Hepatic stellate cell (primary cell): ENCODE measurements at regions not wholly inside any gene's neighbourhood (a gene's known extent, or its start where the extent isn't known, plus 50 kb on each side); places are given as distances from the start of the nearest gene placed in this dataset.
"Not testable (repeated sequence)": the region's sequence is repeated elsewhere in the genome, so short reads cannot be mapped to it uniquely, and the experiment has no call there.

Experiments used
- DNase-seq: peaks from one replicate; pipeline ENCODE4 v3.0.0; 2011; ENCODE audit warnings: low spot score

DNA sequence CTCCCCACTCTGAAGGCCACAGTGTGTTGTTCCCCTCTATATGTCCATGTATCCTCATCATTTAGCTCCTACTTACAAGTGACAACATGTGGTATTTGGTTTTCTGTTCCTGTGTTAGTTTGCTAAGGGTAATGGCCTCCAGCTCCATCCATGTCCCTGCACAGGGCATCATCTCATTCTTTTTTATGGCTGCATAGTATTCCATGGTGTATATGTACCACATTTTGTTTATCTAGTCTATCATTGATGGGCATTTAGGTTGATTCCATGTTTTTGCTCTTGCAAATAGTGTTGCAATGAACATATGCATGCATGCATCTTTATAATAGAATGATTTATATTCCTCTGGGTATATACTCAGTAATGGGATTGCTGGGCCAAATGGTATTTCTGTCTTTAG, 135.8 kb upstream of the ELL2 start:
- DNase-seq, result not testable (repeated sequence)

DNA sequence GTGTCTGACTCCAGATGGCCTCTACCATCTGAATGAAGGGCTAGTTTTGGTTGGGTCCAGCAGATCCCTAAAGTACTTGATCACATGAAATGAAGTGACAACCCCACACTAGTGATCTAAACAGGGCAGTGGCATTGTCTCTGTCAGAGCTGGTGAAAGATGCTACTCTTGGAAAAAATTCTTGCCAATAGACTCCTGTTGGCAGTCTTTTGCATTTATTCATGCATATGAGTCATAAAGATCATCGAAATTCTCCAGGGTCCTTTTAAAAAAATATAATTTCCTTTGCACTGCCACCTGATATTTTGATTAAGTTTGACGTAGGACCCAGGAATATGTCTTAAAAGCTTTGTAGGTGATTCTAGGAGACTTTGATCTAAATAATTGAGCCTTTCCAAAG, 135.1 kb upstream of the ELL2 start:
- DNase-seq, result no peak

DNA sequence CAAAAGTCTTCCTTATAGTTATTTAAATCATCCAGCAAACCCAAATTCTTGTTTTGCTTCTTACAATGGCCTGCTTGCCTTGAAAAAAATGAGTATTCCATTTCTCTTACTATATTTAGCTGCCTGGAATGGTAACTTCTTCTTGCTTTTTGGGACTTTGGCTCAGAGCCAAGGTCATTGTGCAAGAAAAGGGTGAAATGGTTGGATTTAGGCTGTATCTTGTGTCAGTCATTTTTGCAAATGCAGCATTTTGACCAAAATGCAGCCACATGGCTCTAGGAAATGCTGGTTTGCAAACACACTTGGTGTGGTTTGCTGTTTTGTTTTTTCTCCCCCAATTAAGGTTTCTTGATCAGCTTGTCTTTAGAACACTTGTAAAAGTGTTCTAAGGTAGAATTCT, 133.3 kb upstream of the ELL2 start:
- no peak for DNase-seq

DNA sequence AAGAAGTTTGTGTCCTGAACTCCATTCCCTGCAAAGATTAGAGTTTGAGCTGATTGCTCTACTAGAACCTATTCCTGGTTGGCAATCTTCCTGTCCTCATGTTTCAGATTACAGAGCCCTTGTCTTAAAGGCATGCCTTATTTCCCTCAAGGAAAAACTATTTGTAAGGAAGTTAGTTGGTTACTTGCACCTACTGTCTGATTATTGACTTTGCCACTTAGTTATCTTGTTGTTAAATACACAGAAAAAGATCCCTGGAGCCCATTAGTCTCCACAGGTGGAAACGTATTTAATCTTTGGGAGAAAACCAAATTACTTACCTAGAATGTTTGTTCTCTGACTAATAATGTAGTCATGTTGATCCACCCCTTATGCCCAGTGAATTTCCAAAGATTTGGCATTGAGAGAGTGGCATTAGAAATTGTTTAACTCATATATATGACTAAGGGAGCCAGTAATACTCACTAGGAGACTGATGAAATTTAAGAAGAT, 132.3 kb upstream of the ELL2 start:
- DNase-seq, result no peak

DNA sequence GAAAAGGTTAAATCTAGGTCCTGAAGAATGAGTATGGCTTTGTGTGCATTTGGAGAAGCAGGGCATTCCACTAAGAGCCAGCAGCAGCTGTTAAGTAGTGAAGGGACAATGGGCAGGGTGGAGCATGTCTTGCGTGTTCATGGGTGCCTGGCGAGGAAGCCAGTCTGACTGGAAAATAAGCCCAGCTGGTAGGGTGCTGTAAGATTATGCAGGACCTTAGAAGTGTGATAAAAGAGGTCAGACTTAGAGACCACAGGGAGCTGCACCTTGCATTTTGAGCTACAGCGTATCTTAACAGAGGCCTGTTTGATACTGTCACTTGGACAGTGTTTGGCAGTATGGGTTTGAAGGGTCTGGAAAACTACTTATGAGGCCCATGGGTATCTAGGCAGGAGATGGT, 131.7 kb upstream of the ELL2 start:
- DNase-seq, result no peak

DNA sequence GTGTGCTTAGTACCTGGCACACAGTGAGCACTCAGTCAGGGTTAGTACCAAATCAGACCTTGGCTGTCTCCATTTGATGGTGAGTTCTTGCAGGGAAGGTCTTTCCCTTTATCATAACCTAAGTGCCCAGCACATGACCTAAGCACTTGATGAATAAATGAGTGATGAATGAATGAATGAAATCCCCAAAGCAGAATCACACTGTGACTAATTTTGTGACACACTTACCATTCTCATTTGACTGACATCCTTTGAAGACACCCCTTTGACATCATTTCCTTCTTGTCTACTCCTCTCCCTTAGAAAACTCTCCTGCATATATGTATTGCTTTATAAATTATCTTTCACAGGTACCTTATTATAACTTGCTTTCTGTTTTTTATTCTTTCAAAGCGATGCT, 130.2 kb upstream of the ELL2 start:
- DNase-seq, result no peak

DNA sequence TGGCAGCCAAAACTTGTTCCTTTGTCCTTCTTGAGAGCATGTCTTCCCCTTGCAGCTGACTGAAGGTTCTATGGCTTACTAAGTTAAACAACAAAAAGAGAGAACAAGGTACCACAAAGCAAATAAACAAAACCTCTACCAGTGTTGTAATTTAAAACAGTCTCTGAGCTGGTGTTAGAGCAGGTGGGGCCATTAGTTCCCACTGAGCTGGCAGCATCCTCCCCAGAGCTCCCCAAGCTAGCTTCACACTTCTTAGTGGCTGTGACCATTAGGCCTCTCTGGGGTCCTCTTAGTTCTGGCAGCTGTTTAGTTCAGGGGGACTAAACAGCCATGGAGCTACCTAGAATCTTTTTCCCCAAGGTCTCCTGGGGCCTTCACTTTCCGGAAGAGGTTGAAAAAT, 128.6 kb upstream of the ELL2 start:
- no peak for DNase-seq

DNA sequence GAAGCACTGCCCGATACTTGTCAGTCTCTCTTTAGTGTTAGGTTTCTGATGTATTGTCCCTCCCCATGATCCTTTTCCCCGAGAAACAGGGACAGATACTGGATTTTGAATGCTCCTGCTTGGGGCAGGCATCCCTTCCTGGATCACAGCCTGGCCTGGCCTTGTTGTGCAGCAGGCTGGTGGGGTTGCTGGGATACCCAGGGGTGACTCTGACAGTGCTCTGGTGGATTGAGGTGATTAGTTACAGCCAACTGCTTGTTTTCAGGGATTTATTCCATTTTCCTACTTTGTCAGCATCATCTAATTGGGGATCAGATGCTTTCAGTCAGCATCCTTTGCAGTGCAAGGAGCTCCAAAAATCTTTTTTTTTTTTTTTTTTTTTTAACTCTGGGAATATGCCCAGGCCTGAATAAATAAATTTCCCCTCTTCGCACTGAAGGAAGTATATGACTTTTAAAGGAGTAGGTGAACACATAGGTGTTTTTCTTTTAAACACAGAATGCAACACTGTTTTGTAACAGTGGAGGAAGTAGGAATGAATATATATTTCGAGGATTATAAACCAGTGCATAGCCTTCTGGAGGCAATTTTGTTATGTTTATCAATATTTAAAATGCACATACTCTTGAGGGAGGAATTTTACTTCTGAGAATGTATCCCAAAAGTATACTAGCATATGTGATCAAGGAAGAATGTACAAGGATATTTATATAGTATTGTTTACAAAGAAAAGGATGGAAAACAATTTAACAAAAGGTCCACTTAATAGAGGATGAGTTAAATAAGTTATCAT, 127.3 kb upstream of the ELL2 start:
- no peak for DNase-seq

DNA sequence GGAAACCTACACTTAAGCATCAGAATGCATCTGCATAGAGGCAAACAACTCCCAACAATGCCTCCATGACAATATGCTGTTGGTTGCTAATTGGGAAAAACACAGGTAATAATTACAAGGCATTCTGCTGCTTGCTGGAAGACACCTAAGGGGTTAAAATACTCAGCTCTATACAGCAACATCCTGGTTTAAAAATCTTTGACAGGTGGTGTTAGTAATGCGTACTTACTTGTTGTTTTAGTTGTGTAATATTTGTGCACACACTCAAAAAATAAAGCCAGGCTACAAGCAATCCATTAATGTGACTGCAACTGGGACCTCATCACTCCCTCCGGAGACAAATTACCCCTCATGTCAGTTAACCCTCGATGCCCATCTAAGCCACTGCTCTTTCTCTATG, 126.3 kb upstream of the ELL2 start:
- DNase-seq, result no peak

DNA sequence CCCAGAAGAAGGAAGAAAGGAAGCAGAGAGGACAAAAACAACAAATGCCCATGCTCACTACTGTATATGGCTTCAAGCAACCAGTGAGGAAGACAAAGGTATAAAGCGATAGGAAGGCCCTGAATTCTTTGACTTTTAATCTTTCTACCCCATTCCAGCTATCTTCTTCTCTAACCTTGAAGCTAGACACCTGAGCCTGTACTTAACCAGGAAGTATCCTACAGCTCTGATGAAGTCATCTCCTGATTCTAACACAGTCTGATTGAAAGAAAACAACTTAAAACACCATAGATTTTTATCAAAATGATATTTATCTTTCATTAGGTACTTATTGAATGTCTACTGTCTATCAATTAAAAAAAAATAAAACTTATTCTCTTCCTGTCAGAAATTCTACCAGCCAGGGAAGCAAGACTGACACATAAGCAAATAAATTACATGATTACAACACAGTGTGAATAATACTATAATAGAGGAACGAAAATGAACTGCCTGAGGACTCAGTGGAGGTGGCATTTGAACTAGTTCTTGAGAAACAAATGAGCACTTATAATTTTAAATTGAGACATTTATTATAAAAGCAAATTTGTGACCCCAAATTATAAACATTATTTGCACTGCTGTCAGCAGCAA, 123.3 kb upstream of the ELL2 start:
- DNase-seq, result no peak

DNA sequence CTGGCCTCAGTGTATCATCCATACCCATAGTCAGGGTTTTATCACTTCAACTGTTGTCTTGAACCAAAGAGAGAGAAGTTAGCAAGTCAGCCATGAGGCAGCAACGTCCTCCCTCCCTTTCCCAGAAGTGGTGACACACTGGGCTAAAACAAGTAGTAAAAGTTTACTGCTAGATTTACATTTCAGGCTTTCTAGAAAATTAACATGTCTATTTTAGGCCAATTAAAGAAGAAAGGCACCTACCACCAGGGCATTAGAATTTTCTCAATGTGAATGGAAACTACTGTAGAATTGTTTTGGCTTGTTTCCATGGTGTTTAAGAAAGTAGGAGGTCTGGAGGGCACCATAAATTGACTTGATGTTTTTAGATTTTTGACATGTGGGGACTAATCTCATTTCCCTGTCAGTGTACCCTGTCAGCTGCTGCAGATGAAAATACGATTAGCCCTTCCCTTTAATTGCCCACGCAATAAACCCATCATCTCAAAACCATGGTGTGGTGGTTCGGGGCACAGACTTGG, 121.8 kb upstream of the ELL2 start:
- no peak for DNase-seq

DNA sequence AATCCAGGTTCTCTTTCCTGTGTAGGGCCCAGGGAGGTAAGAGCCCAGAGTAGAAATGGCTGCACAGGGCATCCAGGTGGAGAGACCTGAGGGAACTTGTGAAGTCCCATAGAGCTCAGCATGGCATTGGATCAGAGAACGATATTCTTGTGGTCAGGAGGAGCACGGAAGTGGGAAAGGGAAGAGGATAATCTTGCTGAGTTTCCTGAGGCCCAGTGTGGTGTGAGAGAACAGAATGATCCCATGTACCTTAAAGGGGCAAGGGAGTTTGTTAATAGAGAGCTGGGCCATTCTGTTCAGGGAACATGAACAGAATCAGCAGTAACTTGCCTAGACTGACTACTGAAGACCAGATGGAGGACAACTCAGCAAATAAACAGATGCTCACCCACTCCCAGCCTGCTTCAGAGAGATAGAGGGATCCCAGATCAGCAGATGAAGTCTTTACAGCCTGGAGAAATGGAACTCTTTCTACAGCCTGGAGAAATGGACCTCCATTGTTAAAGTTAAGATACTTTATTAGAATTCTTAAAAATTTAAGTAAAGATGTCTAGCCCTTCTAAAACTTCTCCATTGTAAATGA, 119.7 kb upstream of the ELL2 start:
- no peak for DNase-seq

DNA sequence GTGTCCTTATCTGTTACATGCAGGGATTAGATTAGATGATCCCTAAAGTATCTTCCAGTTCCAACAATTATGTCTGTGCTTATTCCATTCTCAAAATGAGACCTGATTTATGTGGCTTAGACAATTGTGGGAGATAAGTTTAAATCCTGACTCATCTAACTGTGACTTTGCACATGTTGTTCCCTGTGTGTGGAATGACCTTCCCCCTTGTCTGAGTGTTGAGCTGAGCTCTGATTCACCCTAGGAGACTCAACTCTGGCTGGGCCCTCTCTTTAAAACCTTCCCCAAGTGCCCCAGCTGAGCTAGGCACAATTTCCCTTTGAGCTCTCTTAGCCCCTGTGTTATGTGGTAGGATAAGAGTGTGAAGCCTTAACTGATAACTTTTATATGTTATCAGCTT, 118.9 kb upstream of the ELL2 start:
- DNase-seq, result no peak

DNA sequence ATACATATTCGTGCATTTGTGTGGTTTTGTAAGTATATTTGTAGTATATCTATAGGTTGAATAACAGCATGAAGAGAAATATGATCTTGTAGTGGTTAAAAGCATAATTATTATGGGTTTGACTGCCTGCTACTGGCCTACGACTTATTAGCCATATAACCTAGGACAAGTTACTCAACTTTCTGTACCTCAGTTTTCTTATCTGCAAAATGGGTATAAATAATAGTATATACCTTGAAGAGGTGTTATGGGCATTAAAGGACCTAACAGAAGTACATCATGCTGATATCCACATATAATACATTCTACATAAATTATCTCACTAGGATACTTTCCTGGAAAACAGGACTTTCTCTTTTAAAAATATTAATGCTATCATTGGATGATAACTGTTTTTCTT, 118.3 kb upstream of the ELL2 start:
- no peak for DNase-seq

DNA sequence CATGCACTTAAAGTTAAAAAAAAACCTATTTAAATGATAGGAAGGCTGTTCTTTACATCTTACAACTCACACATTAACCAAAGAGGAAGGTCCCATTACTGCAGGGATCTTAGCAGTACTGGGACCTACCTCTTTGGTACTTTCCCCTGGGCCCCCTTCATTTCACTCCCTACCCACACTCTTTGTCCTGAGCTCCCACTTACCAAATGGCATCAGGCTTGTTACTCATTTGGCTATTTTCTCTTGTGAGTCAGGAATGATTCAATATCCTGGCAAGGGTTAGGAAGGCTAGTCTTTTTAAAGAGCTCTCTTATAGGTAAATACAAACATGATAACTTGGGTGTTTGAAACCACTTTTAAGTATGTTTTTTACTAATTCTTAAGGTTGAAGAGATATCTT, 117.4 kb upstream of the ELL2 start:
- peak; percentile 55 for DNase-seq

DNA sequence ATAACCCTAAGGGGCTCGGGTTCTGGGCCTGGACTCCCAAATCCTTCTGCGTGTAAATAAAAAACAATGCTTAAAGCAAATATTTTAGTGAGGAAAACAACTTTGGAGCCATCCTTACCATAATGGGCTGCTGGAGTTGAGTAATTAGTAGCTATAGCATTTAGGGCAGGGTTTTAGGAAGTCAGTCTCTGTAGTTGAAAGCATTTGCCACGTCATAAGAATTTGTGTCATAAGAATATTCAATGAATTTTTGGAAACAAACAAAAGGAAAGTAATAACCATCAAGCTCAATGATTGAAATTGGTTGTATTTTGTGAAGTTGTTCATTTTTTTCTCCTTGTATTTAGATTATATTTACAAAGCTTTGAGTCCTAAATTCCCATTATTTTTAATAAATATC, 114.8 kb upstream of the ELL2 start:
- no peak for DNase-seq

DNA sequence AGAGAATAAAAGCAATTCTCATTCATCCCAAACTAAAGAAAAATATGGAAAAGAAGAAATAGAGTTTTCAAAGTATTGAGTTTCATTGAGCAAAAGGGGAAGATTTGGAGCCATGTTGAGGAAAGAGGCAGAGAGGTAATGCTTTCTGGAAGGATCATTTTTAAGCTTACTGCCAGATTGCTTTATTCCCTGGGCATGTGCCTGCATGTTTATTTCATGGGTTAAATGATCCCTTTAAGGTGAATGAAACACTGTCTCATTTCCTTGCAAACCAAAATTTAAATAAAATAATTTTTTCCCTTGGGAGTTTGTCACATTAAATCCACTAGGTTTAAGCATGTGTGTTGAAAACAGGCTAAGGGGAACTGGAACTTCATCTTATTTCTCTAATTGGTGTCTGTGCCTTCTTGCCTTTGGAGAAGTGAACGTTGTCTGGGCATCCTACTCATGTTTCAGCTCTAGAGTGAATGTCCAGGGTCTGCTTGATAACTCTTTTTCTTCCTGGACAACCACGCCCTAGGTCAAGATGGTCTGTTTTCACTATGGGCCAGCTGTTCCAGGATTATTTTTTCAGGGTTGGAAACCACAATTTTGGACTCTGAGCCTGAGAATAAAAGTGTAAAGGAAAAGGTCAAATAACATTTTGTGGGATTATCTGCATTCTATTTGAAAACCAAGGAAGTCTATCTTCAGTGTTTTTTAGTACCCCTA, 114.1 kb upstream of the ELL2 start:
- no peak for DNase-seq

DNA sequence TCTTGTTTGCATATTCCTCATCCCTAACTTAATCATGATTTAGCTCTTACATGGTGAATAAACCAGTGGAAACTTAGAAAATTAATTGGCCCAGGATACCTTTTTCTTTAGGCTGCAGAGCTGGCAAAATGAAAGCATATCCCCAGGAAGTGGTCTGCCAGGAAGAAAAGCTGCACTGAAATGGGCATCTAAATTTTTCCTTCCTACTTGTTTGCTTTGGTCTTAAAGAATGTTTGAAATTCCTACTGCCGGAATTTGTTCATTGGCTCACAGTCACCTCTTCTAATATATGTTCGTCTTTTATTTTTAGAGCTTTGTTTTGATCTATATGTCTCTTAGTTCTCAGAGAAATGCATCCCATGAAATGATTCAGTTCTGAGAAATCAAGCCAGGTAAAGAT, 113.2 kb upstream of the ELL2 start:
- DNase-seq, result no peak

DNA sequence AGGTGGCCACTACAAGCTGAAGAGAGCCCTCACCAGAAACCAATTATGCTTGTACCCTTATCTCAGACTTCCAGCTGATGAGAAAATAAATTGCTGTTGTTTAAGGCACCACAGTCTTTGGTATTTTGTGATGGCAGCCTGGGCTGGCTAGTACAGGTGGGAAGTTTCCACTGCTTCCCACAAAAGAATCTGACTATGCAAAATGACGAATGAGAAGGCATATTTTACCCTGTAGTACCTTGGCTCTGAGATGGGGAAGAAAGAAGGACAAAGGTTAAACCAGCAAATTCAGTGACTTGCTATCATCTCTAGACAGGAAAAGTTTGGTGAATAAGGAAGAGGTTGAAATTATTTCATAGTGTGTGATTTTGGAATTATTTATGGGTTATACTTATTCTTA, 112.8 kb upstream of the ELL2 start:
- no peak for DNase-seq

DNA sequence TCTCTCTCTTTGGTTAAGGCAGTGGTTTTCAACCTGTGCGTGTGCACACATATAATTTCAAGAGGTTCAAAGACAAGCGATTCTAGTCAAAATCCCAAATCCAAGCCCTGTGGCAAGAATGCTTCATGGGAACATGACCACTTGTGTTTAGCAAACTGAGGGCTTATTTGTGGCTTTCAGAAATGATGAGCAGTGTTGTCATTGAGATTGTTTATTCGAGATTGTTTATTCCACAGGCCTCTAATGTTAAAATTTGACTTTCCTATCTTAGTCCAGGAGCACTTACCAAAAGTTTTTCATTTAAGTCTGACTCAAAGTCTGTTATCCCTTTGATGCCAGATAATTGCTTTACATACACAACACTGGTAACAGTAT, 111.1 kb upstream of the ELL2 start:
- DNase-seq, result no peak

DNA sequence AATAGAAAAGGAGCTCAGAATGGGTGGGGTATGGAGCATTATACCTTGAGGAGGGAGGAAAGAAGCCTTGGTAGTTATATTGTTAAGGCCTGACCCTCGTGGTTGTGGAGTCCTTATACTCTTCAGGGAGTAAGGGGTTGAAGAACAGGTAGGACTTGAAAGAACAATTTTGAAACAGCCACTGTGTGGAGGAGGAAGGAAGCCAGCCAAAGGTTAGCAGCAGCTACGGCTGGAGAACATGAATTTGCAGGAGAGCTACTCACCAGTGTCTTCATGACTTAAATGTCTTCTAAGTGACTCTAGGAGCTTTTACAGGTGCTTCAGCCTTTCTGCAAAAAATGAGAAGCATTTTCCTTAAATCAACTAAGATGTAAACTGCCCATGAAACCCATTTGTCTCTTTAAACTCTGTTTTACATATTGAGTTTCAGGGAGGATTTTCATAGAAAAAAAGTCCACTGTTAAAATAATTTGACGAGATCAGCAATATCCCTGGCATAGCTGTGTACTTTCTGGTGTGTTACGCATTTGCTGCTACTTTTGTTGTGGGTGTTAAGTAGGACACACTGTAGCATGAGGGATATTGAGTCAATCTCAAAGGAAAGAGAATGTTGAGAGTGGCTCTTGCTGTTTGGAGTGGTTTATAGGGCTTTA, 110.6 kb upstream of the ELL2 start:
- no peak for DNase-seq

DNA sequence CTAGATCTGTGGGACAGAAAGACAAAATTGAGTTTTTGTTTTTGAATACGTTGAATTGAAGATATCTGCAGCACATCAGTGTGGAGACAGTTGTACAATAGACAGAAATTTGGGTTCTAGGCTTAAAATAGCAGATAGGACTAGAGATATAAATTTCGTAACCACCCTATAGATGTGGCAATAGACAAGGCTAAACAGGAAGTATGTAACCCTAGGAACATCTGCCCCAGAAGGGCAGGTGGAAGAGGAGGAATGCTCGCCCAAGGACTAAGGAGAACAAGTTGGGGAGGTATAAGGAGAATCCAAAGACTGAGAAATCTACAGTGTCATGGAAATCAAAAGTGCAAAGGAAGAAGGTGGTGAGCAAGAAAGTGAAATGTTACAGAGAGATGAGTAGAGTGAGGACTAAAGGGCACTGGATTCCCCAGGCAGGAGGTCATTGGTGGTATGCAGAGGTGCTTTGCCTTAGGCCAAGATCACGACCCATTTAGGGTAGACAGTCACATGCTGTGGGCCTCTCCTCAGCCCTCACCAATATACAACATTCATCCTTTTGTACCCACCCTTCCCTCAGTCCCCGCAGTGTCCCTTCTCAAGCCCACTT, 109.1 kb upstream of the ELL2 start:
- DNase-seq, result no peak
